ENCODE measurements at regions not wholly inside any gene's neighbourhood (a gene's known extent, or its start where the extent isn't known, plus 50 kb on each side); places are given as distances from the start of the nearest gene placed in this dataset.

GRCh38 chr5:92994392-92994791, 586.6 kb downstream of the NR2F1-AS1 start:
- no peaks in the 10 kb centered on the region for H3K27me3 ChIP-seq (ENCODE audit: control insufficient read depth in 1 of 2, insufficient read depth in 2 of 2, low read length in 1 of 2)
- H3K4me1 ChIP-seq (ENCODE audit: control insufficient read depth in 1 of 2, insufficient read depth in 2 of 2, low read length in 2 of 2): no peaks in the 10 kb centered on the region
- no peak for DNase-seq
- H3K9me3 ChIP-seq (ENCODE audit: control insufficient read depth, low read length): no peaks in the 10 kb centered on the region
- WGBS, 2 donors: 97 to 100% methylated on average over 1 of the region's 1 CpG
- no peak overlapping the region for H3K4me3 ChIP-seq (ENCODE audit: low read length in 2 of 2)
- no peaks in the 10 kb centered on the region for H3K36me3 ChIP-seq (ENCODE audit: control insufficient read depth in 1 of 2, insufficient read depth in 2 of 2, low read length in 1 of 2)
- ATAC-seq (ENCODE audit: low FRiP score): no peak
- H3K27ac ChIP-seq (ENCODE audit: low read depth in 1 of 2, low read length in 2 of 2): no peak overlapping the region
- intact Hi-C loops (cut with DNase I): no loop called here

GRCh38 chr5:92992073-92992472, 588.9 kb downstream of the NR2F1-AS1 start:
- DNase-seq: no peak
- Histone ChIP-seq H3K27me3 (ENCODE audit: control insufficient read depth in 1 of 2, insufficient read depth in 2 of 2, low read length in 1 of 2) (no peaks in the 10 kb centered on the region), H3K4me3 (ENCODE audit: low read length in 2 of 2) (no peak overlapping the region), H3K36me3 (ENCODE audit: control insufficient read depth in 1 of 2, insufficient read depth in 2 of 2, low read length in 1 of 2) (no peaks in the 10 kb centered on the region), H3K4me1 (ENCODE audit: control insufficient read depth in 1 of 2, insufficient read depth in 2 of 2, low read length in 2 of 2) (no peaks in the 10 kb centered on the region), H3K27ac (ENCODE audit: low read depth in 1 of 2, low read length in 2 of 2) (no peak overlapping the region), H3K9me3 (ENCODE audit: control insufficient read depth, low read length) (no peaks in the 10 kb centered on the region)
- intact Hi-C loops (cut with DNase I): no loop called here
- ATAC-seq (ENCODE audit: low FRiP score): no peak

- no peaks in the 10 kb centered on the region for H3K4me1 ChIP-seq (ENCODE audit: control insufficient read depth in 1 of 2, insufficient read depth in 2 of 2, low read length in 2 of 2)
- H3K9me3 ChIP-seq (ENCODE audit: control insufficient read depth, low read length): no peaks in the 10 kb centered on the region
- no peaks in the 10 kb centered on the region for H3K27me3 ChIP-seq (ENCODE audit: control insufficient read depth in 1 of 2, insufficient read depth in 2 of 2, low read length in 1 of 2)
- H3K4me3 ChIP-seq (ENCODE audit: low read length in 2 of 2): no peak overlapping the region
- H3K36me3 ChIP-seq (ENCODE audit: control insufficient read depth in 1 of 2, insufficient read depth in 2 of 2, low read length in 1 of 2): no peaks in the 10 kb centered on the region
- intact Hi-C loops (cut with DNase I): no loop called here
- 9 to 16% methylated on average over 3 of the region's 3 CpGs for WGBS, 2 donors
- DNase-seq: no peak
- ATAC-seq (ENCODE audit: low FRiP score): no peak
- no peak overlapping the region for H3K27ac ChIP-seq (ENCODE audit: low read depth in 1 of 2, low read length in 2 of 2)
These were observed 589.4 kb downstream of the NR2F1-AS1 start for GRCh38 chr5:92991581-92992067.

- H3K4me3 ChIP-seq (ENCODE audit: low read length in 2 of 2): no peak overlapping the region
- DNase-seq: no peak
- no peaks in the 10 kb centered on the region for H3K27me3 ChIP-seq (ENCODE audit: control insufficient read depth in 1 of 2, insufficient read depth in 2 of 2, low read length in 1 of 2)
- WGBS, 2 donors: 54 to 55% methylated on average over 6 of the region's 6 CpGs
- H3K27ac ChIP-seq (ENCODE audit: low read depth in 1 of 2, low read length in 2 of 2): no peak overlapping the region
- no peaks in the 10 kb centered on the region for H3K36me3 ChIP-seq (ENCODE audit: control insufficient read depth in 1 of 2, insufficient read depth in 2 of 2, low read length in 1 of 2)
- no peaks in the 10 kb centered on the region for H3K4me1 ChIP-seq (ENCODE audit: control insufficient read depth in 1 of 2, insufficient read depth in 2 of 2, low read length in 2 of 2)
- intact Hi-C loops (cut with DNase I): no loop called here
- ATAC-seq (ENCODE audit: low FRiP score): no peak
- no peaks in the 10 kb centered on the region for H3K9me3 ChIP-seq (ENCODE audit: control insufficient read depth, low read length)
These were observed 590.2 kb downstream of the NR2F1-AS1 start for GRCh38 chr5:92990771-92991170.

GRCh38 chr5:92981001-92981400, 600.0 kb downstream of the NR2F1-AS1 start:
- no peak overlapping the region for H3K27ac ChIP-seq (ENCODE audit: low read depth in 1 of 2, low read length in 2 of 2)
- intact Hi-C loops (cut with DNase I): no loop called here
- ATAC-seq (ENCODE audit: low FRiP score) (no peak), DNase-seq (no peak)
- H3K4me3 ChIP-seq (ENCODE audit: low read length in 2 of 2): no peak overlapping the region
- H3K27me3 ChIP-seq (ENCODE audit: control insufficient read depth in 1 of 2, insufficient read depth in 2 of 2, low read length in 1 of 2): no peaks in the 10 kb centered on the region
- H3K9me3 ChIP-seq (ENCODE audit: control insufficient read depth, low read length): no peaks in the 10 kb centered on the region
- WGBS, 2 donors: 30 to 32% methylated on average over 1 of the region's 1 CpG
- H3K36me3 ChIP-seq (ENCODE audit: control insufficient read depth in 1 of 2, insufficient read depth in 2 of 2, low read length in 1 of 2): no peaks in the 10 kb centered on the region
- H3K4me1 ChIP-seq (ENCODE audit: control insufficient read depth in 1 of 2, insufficient read depth in 2 of 2, low read length in 2 of 2): no peaks in the 10 kb centered on the region

- WGBS, 2 donors: 43% methylated on average over 3 of the region's 3 CpGs
- intact Hi-C loops (cut with DNase I): no loop called here
- no peak for DNase-seq
- Histone ChIP-seq H3K4me1 (ENCODE audit: control insufficient read depth in 1 of 2, insufficient read depth in 2 of 2, low read length in 2 of 2) (no peaks in the 10 kb centered on the region), H3K4me3 (ENCODE audit: low read length in 2 of 2) (no peak overlapping the region), H3K27me3 (ENCODE audit: control insufficient read depth in 1 of 2, insufficient read depth in 2 of 2, low read length in 1 of 2) (no peaks in the 10 kb centered on the region), H3K9me3 (ENCODE audit: control insufficient read depth, low read length) (no peaks in the 10 kb centered on the region), H3K27ac (ENCODE audit: low read depth in 1 of 2, low read length in 2 of 2) (no peak overlapping the region), H3K36me3 (ENCODE audit: control insufficient read depth in 1 of 2, insufficient read depth in 2 of 2, low read length in 1 of 2) (no peaks in the 10 kb centered on the region)
- no peak for ATAC-seq (ENCODE audit: low FRiP score)
These were observed 600.5 kb downstream of the NR2F1-AS1 start for GRCh38 chr5:92980491-92980890.

GRCh38 chr5:92979716-92980115, 601.3 kb downstream of the NR2F1-AS1 start:
- Histone ChIP-seq H3K9me3 (ENCODE audit: control insufficient read depth, low read length) (no peaks in the 10 kb centered on the region), H3K4me1 (ENCODE audit: control insufficient read depth in 1 of 2, insufficient read depth in 2 of 2, low read length in 2 of 2) (no peaks in the 10 kb centered on the region), H3K27ac (ENCODE audit: low read depth in 1 of 2, low read length in 2 of 2) (no peak overlapping the region), H3K36me3 (ENCODE audit: control insufficient read depth in 1 of 2, insufficient read depth in 2 of 2, low read length in 1 of 2) (no peaks in the 10 kb centered on the region), H3K27me3 (ENCODE audit: control insufficient read depth in 1 of 2, insufficient read depth in 2 of 2, low read length in 1 of 2) (no peaks in the 10 kb centered on the region), H3K4me3 (ENCODE audit: low read length in 2 of 2) (no peak overlapping the region)
- DNase-seq (no peak), ATAC-seq (ENCODE audit: low FRiP score) (no peak)
- WGBS, 2 donors: 35 to 45% methylated on average over 1 of the region's 1 CpG
- intact Hi-C loops (cut with DNase I): no loop called here

- DNase-seq (no peak), ATAC-seq (ENCODE audit: low FRiP score) (no peak)
- no peaks in the 10 kb centered on the region for H3K9me3 ChIP-seq (ENCODE audit: control insufficient read depth, low read length)
- intact Hi-C loops (cut with DNase I): no loop called here
- H3K4me1 ChIP-seq (ENCODE audit: control insufficient read depth in 1 of 2, insufficient read depth in 2 of 2, low read length in 2 of 2): no peaks in the 10 kb centered on the region
- WGBS, 2 donors: 74 to 82% methylated on average over 3 of the region's 3 CpGs
- no peaks in the 10 kb centered on the region for H3K36me3 ChIP-seq (ENCODE audit: control insufficient read depth in 1 of 2, insufficient read depth in 2 of 2, low read length in 1 of 2)
- no peak overlapping the region for H3K27ac ChIP-seq (ENCODE audit: low read depth in 1 of 2, low read length in 2 of 2)
- no peak overlapping the region for H3K4me3 ChIP-seq (ENCODE audit: low read length in 2 of 2)
- H3K27me3 ChIP-seq (ENCODE audit: control insufficient read depth in 1 of 2, insufficient read depth in 2 of 2, low read length in 1 of 2): no peaks in the 10 kb centered on the region
These were observed 603.0 kb downstream of the NR2F1-AS1 start for GRCh38 chr5:92977846-92978540.

GRCh38 chr5:92976156-92976555, 604.9 kb downstream of the NR2F1-AS1 start:
- Histone ChIP-seq H3K27me3 (ENCODE audit: control insufficient read depth in 1 of 2, insufficient read depth in 2 of 2, low read length in 1 of 2) (no peaks in the 10 kb centered on the region), H3K4me3 (ENCODE audit: low read length in 2 of 2) (no peak overlapping the region), H3K36me3 (ENCODE audit: control insufficient read depth in 1 of 2, insufficient read depth in 2 of 2, low read length in 1 of 2) (no peaks in the 10 kb centered on the region), H3K4me1 (ENCODE audit: control insufficient read depth in 1 of 2, insufficient read depth in 2 of 2, low read length in 2 of 2) (no peaks in the 10 kb centered on the region), H3K9me3 (ENCODE audit: control insufficient read depth, low read length) (no peaks in the 10 kb centered on the region), H3K27ac (ENCODE audit: low read depth in 1 of 2, low read length in 2 of 2) (no peak overlapping the region)
- 31 to 35% methylated on average over 1 of the region's 1 CpG for WGBS, 2 donors
- DNase-seq: no peak
- no peak for ATAC-seq (ENCODE audit: low FRiP score)
- intact Hi-C loops (cut with DNase I): no loop called here
